ENCODE measurements at regions not wholly inside any gene's neighbourhood (a gene's known extent, or its start where the extent isn't known, plus 50 kb on each side); places are given as distances from the start of the nearest gene placed in this dataset.

GRCh38 chr12:62128175-62128975 lies 131.8 kb upstream of the USP15 start:
- DNase-seq (ENCODE audit: extremely low read depth, low read depth): no peak

GRCh38 chr12:62129291-62129690 lies 130.9 kb upstream of the USP15 start:
- DNase-seq (ENCODE audit: extremely low read depth, low read depth): no peak

GRCh38 chr12:62130402-62130801 lies 129.8 kb upstream of the USP15 start:
- no peak for DNase-seq (ENCODE audit: extremely low read depth, low read depth)

GRCh38 chr12:62130834-62131552 lies 129.2 kb upstream of the USP15 start:
- DNase-seq (ENCODE audit: extremely low read depth, low read depth): no peak

- DNase-seq (ENCODE audit: extremely low read depth, low read depth): no peak
Measured at GRCh38 chr12:62133440-62133839, 126.8 kb upstream of the USP15 start.

- DNase-seq (ENCODE audit: extremely low read depth, low read depth): no peak
Measured at GRCh38 chr12:62135553-62136200, 124.5 kb upstream of the USP15 start.

- DNase-seq (ENCODE audit: extremely low read depth, low read depth): no peak
Measured at GRCh38 chr12:62136496-62136895, 123.7 kb upstream of the USP15 start.

GRCh38 chr12:62138527-62138926 lies 121.7 kb upstream of the USP15 start:
- no peak for DNase-seq (ENCODE audit: extremely low read depth, low read depth)

GRCh38 chr12:62146318-62146717 lies 113.9 kb upstream of the USP15 start:
- no peak for DNase-seq (ENCODE audit: extremely low read depth, low read depth)

GRCh38 chr12:62158013-62158412 lies 102.2 kb upstream of the USP15 start:
- DNase-seq (ENCODE audit: extremely low read depth, low read depth): no peak

GRCh38 chr12:62158461-62159360 lies 101.5 kb upstream of the USP15 start:
- no peak for DNase-seq (ENCODE audit: extremely low read depth, low read depth)

- no peak for DNase-seq (ENCODE audit: extremely low read depth, low read depth)
Measured at GRCh38 chr12:62162214-62162613, 98.0 kb upstream of the USP15 start.

- no peak for DNase-seq (ENCODE audit: extremely low read depth, low read depth)
Measured at GRCh38 chr12:62163368-62163767, 96.8 kb upstream of the USP15 start.

GRCh38 chr12:62164036-62164435 lies 96.2 kb upstream of the USP15 start:
- no peak for DNase-seq (ENCODE audit: extremely low read depth, low read depth)

- DNase-seq (ENCODE audit: extremely low read depth, low read depth): no peak
Measured at GRCh38 chr12:62166525-62166924, 93.7 kb upstream of the USP15 start.

GRCh38 chr12:62168411-62168810 lies 91.8 kb upstream of the USP15 start:
- no peak for DNase-seq (ENCODE audit: extremely low read depth, low read depth)

GRCh38 chr12:62170241-62170640 lies 90.0 kb upstream of the USP15 start:
- no peak for DNase-seq (ENCODE audit: extremely low read depth, low read depth)

GRCh38 chr12:62190689-62191490 lies 69.3 kb upstream of the USP15 start:
- no peak for DNase-seq (ENCODE audit: extremely low read depth, low read depth)

- no peak for DNase-seq (ENCODE audit: extremely low read depth, low read depth)
Measured at GRCh38 chr12:62191491-62192179, 68.6 kb upstream of the USP15 start.
